NCI-H226 (cell line): ENCODE measurements at regions not wholly inside any gene's neighbourhood (a gene's known extent, or its start where the extent isn't known, plus 50 kb on each side); places are given as distances from the start of the nearest gene placed in this dataset.
A peak's percentile ranks its signal among the peaks of the same experiment; 100 is the strongest.
"Not testable (repeated sequence)": the region's sequence is repeated elsewhere in the genome, so short reads cannot be mapped to it uniquely, and the experiment has no call there.

Experiments used
- DNase-seq: peaks from one replicate; pipeline ENCODE4 v3.0.0-alpha.2; 2015

GRCh38 chr6:78243519-78243918, 590.7 kb downstream of the MEI4 start:
- DNase-seq, result peak; percentile 37

DNA sequence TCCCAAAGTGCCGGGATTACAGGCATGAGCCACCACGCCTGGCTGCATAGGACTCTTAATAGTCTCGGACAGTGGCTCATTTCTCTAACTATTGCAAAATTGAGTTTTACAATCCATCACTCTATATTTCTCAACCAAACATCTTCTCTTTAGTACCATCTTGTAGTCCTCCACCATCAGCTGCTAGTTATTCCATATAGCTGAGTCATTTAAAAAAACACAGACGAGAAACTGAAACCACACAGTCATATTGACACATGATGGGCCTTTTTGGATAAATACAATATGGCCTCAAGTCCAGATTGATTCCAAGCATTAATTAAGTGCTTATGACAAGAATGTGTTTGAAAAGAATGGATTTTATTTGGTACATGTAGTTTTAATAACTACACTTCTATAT, 599.1 kb downstream of the MEI4 start:
- DNase-seq, result no peak

GRCh38 chr6:78253618-78254017, 600.8 kb downstream of the MEI4 start:
- DNase-seq, result no peak

DNA sequence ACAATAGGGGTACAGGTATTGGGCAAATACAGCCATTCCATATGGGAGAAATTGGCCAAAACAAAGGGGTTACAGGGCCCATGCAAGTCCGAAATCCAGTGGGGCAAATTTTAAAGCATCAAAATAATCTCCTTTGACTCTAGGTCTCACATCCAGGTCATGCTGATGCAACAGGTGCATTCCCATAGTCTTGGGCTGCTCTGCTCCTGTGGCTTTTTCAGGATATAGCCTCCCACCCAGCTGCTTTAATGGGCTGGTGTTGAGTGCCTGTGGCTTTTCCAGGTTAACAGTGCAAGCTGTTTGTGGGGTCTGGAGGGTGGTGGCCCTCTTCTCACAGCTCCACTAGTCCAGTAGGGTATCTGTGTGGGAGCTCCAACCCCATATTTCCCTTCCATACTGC, 607.1 kb downstream of the MEI4 start:
- no peak for DNase-seq

GRCh38 chr6:78260427-78260826, 606.9 kb upstream of the IRAK1BP1 start:
- not testable (repeated sequence) for DNase-seq

- no peak for DNase-seq
Measured at GRCh38 chr6:78268591-78269452, 598.5 kb upstream of the IRAK1BP1 start.

DNA sequence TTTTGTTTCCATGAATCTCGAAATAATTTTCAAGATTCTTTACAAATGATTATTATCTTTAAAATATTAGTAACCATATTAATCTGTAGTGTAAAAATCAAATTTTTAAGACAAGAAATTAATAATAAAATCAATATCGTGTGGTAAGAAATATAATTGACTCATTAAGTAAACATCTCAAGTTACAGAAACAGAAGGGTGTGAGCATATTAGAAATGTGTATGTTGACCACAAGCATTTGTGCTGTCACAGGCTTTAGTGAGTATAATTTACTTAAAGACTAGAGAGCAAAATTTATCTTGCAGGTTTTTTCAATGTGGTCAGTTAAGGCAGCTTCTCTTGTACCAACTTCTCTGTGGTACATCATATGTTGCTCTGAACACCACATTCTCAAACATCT, 566.5 kb upstream of the IRAK1BP1 start:
- DNase-seq, result no peak

DNA sequence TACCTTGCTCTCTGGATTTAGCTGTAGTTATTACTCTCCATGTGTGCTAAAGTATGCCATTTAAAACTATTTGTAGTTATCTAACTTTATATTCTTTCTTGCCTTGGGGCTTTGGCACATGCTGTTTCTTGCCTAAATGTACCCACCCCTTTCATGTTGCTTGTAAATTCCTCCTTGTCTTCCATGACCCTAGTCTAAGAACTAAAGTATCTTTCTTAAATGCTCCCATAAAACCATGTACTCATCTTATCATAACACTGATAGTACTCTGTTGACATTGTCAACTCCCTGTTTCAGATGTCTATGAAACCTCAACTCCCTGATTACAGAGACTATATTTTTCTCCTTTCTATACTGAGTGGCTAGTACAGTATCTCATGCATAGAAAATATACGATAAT, 564.9 kb upstream of the IRAK1BP1 start:
- no peak for DNase-seq

- no peak for DNase-seq
Measured at GRCh38 chr6:78308025-78308424, 559.3 kb upstream of the IRAK1BP1 start.

DNA sequence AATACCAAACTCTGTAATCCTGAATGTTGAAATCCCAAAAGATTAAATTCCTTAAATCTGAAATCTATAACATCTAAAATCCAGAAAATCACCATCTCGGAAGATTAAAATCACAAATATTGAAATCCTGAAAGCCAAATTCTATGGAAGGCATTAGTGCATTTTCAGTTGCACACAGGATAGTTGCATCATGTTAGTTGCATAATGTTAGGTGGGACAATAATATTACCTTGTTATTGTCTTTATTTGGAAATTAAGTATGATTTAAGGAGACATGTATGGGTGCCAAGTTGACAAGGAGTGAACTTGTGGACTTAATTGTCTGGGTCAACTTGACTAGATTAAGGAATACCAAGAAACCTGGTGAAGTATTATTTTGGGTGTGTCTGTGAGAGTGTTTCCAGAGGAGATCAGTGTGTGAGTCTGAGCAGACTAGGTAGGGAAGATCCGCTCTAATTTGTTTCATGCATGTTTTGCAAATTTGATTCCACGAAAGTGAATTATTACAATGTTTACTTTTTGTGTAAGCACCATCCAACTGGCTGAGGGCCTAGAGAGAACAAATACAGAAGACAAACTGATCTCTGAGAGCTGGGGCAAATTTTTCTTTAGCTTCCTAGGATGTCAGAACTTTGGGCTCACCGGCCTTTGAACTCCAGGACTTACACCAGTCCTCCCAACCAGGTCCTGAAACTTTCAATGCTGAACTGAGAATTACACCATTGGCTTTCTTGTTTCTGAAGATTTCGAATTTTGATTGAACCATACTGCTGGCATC, 545.1 kb upstream of the IRAK1BP1 start:
- no peak for DNase-seq

- DNase-seq, result no peak
Measured at GRCh38 chr6:78324213-78324612, 543.1 kb upstream of the IRAK1BP1 start.

DNA sequence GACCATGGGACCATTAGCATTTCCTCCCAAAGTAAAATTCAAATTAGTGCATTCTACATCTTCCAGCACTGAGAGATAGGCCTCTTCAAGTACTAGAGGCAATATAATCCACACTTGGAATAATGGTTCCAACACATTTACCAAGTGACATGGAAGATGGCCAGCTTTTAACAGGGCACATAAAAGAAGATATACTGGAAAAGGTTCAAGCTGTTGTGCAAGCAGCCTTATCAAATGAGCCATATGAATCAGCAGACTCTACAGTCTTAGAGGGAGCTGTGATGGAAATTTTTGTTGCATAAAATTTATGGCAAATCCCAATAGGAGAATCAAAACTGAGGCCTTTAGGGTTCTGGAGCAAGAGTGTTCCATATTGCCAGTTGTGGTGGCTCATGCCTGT, 526.6 kb upstream of the IRAK1BP1 start:
- peak; percentile 29 for DNase-seq

DNA sequence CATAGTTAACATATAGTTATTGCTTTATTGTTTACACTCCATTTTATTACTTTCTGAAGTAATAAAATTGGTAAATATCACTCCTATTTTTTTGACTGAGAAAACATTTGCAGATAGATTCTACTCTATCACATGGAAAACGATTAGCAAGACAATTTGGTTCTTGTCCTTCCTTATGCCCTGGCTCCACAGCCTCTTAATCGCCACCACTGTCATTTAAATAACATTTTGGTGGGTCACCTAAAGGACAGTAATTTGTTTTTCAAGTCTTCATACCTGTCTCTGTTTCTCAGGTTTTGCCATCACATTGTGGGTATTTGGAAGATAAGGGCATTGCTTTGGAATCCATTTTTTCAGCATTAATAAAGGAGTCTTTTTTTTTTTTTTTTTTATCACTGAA, 521.5 kb upstream of the IRAK1BP1 start:
- DNase-seq, result no peak

DNA sequence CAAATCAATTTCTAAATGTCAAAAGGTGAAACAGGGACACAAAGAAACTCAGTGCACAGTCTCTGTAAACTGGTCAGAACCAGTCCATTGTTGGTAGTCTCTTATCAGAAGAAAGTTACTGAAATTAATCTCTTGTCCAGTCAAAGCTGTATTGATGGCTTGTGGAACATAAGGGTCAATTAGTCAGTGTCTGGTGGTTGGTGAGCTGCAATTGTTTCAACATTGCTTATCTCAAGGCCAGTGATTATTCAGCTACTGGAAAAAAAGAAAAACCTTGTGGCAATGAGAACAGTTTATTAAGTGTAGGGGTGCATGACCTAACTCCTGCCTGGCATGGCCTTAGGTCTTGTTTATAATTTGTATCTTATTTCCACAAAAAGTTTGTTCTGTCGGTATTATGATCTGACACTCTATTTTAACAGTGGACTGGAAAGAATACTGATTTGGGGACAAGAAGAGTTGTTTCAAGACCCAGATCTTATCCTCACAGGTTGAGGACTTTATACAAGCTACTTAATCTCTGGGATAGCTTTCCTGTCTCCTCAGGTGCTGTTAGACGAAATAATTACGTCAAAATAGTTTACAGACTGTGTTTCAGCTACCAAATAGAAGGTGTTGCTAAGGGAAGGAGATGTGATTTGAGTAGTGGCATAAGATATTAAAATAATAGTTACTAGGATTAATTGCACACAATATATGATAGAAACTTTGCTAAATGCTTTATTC, 520.0 kb upstream of the IRAK1BP1 start:
- peak; percentile 42 for DNase-seq

DNA sequence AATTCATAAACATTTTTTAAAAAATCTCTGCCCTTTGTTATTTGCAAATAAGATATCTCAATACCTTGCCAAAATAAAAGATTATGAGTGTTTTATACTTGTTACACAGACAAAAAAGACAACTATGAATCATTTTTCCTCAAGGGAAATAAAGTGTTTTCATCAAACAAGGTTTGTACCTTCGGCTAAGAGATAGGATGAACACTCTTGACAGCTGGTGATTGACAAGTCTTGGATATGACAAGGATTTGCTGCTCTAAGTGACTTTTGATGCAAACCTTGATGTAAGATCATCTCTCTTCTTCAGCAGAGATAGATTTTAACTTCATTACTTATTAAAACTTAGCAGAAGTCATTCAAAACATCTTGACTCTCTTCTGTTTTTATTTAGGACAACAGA, 514.3 kb upstream of the IRAK1BP1 start:
- DNase-seq, result no peak

DNA sequence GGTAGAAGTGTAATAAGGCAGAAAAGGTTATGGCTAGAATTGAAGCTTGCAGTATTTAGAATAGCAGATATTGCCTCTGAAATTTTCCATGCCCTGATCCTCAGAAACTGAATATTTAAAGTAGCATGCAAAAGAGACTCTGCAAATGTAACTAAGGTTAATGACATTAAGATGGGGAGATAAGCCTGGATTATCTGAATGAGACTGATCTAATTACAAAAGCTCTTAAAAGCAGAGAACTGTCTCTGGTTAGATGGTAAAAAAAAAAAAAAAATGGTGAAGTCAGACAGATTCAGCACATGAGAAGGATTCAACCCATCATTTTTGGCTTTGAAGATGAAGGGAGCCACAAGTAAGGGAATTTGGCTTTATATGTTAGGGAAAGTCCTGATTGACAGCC, 503.7 kb upstream of the IRAK1BP1 start:
- no peak for DNase-seq

DNA sequence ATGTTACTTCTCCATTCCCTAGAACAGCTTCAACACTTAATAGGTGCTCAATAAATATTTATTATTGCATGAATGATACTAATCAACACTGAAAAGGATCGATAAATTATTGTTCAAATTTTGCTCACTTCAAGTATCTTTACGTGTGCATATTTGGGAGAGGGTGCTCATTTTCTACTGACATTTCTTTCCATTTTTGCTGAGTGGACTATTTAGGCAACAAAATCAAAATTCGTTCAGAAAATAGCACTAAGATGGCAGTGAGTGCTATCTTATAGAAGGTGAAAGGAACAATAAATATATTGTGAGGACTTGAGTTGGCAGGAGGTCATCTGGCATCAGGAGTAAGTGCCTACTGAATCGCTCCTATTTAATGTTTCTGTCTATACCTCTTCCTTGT, 501.9 kb upstream of the IRAK1BP1 start:
- DNase-seq, result no peak

DNA sequence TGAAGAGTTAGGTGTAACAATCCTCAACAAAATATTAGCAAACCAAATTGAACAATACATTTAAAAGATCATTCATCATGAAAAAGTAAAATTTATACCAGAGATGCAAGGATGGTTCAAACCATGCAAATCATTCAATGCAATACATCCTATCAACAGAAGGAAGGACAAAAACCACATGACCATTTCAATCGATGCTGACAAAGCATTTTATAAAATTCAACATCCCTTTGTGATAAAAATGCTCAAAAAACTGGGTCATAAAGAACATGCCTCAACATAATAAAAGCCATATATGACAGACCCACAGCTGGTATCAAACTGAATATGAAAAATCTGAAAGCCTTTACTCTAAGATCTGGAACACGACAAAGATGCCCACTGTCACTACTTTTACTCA, 490.3 kb upstream of the IRAK1BP1 start:
- DNase-seq, result no peak

DNA sequence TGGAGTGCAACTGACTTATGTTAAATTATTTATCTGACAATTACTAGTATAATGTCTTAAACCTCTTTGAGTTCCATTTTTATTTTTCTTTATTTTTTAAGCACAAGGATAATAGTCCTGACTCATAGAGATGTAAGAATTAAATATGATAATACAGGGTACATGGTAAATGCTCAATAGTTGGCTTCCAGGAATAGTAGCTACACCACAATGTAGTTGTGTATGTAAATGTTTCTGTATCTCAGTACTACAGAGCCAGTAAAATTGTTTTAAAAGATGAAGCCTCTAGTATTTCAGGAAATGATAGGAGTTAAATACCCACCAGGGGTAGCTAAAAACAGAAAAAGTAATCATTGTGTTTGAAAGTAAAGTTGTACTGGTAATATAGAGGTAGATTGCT, 487.4 kb upstream of the IRAK1BP1 start:
- DNase-seq, result no peak

- DNase-seq, result no peak
Measured at GRCh38 chr6:78380541-78380940, 486.8 kb upstream of the IRAK1BP1 start.

- DNase-seq, result no peak
Measured at GRCh38 chr6:78383968-78384367, 483.4 kb upstream of the IRAK1BP1 start.

DNA sequence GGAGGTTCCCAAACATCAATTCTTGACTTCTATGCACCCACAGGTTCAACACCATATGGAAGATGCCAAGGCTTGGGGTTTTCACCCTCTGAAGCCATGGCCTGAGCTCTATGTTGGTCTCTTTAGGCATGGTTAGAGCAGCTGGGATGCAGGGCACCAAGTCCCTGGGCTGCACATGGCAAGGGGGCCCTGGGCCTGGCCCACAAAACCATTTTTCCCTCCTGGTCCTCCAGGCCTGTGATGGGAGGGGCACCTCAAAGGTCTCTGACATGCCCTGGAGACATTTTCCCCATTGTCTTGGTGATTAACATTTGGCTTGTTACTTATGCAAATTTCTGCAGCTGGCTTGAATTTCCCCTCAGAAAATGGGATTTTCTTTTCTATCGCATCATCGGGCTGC, 480.5 kb upstream of the IRAK1BP1 start:
- not testable (repeated sequence) for DNase-seq

GRCh38 chr6:78390066-78390465, 477.3 kb upstream of the IRAK1BP1 start:
- DNase-seq, result no peak

GRCh38 chr6:78397499-78397898, 469.9 kb upstream of the IRAK1BP1 start:
- no peak for DNase-seq
